ENCODE measurements at regions not wholly inside any gene's neighbourhood (a gene's known extent, or its start where the extent isn't known, plus 50 kb on each side); places are given as distances from the start of the nearest gene placed in this dataset.
"Not testable (repeated sequence)": the region's sequence is repeated elsewhere in the genome, so short reads cannot be mapped to it uniquely, and the experiment has no call there.

DNA sequence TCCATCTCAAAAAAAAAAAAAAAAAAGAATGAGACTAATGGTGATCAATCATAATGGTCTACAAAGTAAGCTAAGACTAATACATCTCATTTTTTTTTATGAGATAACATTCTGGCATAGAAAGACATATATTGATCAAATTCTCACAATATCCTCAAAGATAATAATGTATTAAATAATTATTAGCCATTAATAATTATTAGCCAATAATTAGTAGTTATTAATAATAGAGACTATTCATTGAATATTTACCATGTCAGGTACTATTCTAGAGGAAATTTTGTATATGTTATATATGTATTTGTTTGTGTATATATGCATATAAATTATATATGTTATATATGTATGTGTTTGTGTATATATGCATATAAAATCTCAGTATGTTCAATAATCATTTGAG is 137.7 kb upstream of the PTBP2 start:
- no peak for DNase-seq (ENCODE audit: low spot score)

DNA sequence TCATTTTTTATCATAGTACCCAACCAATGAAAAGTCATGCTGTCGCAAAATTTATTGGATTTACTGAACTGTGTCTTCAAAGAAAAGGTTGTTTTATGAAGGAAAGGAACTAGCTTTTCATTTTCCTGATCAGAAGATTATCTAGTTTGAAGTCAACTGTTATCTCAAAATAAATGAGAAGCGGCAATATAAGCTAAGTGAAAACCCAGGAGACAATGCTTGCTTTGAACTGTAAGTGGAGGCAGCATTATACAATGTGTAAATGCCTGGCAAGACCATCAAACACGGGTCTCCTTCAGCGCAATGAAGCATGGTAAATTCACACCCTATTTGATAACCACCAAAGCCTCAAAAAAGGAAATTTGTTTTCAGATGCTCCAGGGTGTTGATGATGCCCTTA is 134.4 kb upstream of the PTBP2 start:
- no peak for DNase-seq (ENCODE audit: low spot score)

DNA sequence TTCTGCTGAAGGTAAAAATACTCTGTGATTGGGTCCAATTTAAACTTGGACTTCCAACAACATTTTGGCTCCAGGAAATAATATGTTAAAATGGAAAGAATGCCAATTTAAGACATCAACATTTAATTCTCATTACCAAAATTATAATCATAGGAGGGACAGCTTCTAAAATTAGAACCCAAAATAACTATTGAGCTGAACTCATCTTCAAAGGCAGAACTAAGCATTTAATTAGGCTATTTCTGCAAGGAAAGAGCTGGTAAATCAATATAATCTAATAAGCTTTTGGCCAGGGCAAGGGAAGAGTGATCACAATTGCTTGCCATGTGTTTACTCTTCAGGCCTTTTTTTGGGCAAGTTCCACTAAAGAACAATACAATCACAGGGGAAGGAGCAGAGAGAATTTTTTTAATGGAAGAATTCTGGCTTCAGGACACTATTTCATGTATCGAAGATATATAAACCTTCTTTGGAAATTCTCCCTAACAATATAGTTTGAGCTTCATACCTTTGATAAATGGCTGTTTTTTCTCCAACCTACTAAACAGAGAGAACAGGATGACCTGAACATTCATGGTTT is 133.1 kb upstream of the PTBP2 start:
- DNase-seq (ENCODE audit: low spot score), result no peak

DNA sequence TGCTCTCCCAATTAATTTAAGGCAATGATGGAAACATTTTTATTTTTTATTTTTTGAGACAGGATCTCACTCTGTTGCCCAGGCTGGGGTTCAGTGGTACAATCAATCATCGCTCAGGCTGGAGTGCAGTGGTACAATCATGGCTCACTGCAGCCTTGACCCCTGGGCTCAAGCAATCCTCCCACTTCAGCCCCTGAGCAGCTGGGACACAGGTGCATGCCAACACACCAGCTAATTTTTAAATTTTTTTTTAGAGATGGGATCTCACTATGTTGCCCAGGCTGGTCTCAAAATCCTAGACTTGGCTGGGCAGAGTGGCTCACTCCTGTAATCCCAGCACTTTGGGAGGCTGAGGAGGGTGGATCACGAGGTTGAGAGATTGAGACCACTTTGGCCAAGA is 126.1 kb upstream of the PTBP2 start:
- not testable (repeated sequence) for DNase-seq (ENCODE audit: low spot score)

DNA sequence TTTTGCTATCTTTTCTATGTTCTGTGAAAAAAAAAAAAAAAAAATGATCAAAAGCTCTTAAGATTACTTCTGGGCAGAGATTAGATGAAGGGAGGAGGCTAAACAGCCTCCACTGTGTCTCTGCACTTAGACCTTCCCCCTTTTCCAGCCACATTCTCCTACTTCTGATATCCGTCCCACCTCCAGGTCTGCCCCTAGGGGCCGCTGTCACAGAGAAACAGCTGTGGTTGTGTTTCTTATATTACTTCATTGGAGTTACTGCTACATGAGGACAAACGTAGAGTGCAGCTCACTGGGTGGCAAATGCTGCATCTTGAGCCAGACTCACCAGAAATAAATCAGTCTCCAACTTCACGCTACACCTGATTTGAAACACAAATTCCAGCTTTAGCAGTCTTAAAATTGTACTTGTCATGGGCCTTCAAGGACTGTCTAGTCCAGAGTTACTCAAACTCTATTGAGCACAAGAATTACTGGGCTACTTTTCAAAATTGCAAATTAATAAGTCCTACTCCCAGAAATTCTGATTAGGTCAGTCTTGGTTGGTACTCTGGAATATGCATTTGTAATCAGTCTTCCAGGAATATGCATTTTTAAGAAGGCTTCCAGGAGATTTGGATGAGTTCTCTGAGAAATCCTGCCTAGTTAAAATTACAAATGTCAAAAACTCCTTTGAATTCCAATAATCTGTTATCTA is 125.2 kb upstream of the PTBP2 start:
- DNase-seq (ENCODE audit: low spot score), result peak; percentile 64

DNA sequence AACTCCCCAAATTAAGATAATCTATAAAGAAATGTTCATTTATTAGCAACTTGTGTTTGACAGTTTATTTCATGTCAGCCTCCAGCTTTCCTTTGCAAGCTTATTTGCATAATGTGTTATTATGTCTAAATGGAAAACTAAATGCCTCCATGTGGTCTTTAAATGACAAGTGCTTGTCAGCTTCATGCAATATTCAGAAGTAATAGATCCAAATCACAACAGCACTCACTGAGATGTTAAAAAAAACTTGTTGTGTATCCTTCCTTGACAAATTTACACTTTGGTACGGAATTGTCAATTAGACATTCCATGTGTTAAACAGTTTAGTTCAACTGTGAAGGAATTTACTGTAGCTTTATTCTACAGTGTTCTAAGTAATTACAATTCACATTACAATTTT is 124.4 kb upstream of the PTBP2 start:
- DNase-seq (ENCODE audit: low spot score), result no peak

DNA sequence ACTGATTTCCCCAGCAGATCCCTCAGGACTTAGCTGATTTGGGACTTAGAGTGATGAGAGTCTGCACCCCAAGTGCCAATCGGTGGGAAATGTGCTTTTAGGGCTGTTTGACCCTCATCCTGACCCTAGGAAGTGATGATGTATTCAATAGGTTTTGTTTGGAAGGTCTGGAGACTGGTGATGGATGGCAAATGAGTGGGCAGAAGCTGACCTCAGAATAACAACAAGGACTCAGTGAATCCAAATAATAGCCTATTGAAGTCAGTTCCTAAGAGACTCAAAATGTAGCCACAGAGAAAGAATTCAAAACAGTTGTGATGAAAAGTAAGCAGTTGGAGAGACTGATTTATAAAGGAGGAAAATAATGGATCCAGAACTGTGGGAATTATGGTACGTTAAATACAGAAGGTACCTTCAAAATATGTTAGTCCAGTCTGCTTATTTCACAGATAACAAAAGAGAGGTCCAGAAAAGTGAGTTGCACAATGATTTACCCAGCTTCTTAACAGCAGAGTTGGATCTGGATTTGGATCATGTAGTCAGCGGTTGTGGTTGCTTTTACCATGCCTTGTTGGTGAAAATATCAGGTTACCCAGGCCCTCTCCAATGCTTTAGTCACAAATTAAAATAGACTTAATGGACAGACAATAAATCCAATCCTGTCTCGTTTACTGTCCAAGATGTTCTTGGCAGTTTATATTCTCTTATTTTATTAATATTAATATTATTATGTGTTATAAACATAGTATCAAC is 123.0 kb upstream of the PTBP2 start:
- no peak for DNase-seq (ENCODE audit: low spot score)

DNA sequence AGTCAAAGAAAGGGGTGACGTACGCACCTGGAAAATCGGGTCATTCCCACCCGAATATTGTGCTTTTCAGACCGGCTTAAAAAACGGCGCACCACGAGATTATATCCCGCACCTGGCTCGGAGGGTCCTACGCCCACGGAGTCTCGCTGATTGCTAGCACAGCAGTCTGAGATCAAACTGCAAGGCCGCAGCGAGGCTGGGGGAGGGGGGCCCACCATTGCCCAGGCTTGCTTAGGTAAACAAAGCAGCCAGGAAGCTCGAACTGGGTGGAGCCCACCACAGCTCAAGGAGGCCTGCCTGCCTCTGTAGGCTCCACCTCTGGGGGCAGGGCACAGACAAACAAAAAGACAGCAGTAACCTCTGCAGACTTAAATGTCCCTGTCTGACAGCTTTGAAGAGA is 117.0 kb upstream of the PTBP2 start:
- not testable (repeated sequence) for DNase-seq (ENCODE audit: low spot score)

DNA sequence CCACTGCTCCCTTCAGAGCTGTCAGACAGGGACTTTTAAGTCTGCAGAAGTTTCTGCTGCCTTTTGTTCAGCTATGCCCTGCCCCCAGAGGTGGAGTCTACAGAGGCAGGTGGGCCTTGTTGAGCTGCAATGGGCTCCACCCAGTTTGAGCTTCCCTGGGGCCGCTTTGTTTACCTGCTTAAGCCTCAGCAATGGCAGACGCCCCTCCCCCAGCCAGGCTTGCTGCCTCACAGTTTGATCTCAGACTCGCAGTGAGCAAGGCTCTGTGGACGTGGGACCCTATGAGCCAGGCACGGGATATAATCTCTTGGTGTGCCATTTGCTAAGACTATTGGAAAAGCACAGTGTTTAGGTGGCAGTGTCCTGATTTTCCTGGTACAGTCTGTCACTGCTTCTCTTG is 104.2 kb upstream of the PTBP2 start:
- DNase-seq (ENCODE audit: low spot score), result not testable (repeated sequence)

DNA sequence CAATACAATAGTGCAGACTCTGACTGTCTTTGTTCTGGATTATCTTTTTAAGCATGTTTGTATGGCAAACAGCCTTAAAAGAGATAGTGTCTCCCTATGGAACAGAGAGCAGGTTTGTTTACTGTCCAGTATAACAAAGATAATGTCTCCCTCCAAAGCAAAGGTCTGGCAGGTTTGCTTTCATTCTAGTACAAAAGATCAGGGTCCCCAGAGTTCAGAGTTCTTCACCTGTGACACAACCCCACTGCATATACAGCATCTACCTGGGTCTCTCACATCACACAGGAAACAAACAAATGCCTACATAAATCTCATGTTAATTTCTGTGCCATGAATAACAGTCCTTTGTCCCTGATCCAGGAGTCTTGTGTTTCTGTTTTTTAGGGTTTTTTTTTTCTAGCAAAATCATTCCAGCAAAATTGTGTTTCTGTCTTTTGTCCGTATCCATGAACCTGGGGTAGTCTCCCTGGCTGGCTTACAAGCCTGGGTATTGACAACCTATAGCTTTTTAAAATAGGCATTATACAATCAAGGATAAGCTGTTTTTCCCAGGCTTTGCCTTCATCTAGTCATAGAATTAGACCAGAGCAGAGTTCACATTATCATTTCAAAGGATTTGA is 89.4 kb upstream of the PTBP2 start:
- DNase-seq (ENCODE audit: low spot score), result no peak

DNA sequence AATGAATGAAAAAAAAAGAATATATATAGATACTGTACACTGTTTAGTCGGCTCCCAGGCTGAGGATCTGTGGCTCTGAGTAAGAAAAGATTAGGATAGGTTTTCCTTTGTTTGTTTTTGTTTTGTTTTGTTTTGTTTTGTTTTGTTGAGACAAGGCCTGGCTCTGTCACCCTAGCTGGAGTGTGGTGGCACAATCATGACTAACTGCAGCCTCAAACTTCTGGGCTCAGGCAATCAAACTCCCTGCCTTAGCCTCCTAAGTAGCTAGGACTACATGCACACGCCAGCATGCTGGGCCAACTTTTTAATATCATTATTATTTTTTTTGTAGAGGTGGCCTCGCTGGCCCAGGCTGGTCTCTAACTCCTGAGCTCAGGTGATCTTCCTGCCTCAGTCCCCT is 87.9 kb upstream of the PTBP2 start:
- DNase-seq (ENCODE audit: low spot score), result no peak

DNA sequence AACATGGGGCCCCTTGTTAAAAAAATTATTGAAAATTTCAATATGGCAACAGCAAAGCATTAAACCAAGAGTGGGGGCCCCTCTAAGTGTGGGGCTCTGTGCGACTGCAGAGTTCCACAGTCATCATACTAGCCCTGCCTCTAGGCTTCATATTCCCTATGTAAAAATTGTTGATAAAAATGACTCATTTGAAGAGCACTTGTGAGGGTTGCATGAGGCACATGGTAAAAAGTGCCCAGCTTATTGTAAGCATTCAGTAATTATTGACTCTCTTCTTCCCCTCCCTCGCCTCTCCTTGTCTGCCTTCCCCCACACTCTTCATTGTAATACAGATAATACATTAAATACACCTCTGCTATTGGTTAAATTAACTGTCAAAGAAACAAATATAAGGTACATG is 86.7 kb upstream of the PTBP2 start:
- DNase-seq (ENCODE audit: low spot score), result no peak

DNA sequence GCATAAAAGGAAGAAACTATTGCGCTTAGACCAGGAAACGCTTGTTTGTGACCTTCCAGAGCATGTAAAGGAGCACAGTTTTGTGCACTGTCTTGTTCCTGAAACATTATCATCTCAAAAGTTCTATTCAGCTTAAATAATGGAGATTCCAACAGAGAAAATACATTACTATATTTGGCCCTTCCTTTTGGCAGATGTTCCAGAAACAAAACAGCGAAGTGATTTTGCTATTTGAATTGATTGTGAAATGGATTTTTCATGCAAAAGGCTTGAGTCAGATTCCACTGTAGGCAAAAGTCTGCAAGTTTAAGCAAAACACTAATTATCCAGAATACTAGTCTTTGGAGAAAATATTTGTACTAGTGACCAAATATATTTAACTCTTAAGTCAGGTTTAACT is 80.3 kb upstream of the PTBP2 start:
- no peak for DNase-seq (ENCODE audit: low spot score)

DNA sequence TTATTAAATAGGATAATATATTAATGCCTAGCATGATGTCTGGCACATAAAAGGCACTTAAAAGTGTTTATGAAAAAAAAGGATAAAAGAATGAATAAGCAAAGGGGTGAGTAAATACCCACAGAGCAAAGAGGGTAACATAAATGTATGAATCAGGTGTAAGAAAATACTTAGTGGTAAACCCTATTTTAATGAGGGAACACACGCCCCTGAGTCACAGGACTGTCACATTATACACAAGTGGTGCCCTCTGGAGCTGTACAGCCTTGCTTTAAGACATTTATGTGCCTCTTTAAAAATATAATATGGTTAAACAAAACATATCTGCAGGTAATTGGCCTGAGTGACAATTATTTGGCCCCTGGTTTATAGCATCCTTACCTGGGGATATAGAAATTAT is 78.1 kb upstream of the PTBP2 start:
- no peak for DNase-seq (ENCODE audit: low spot score)

DNA sequence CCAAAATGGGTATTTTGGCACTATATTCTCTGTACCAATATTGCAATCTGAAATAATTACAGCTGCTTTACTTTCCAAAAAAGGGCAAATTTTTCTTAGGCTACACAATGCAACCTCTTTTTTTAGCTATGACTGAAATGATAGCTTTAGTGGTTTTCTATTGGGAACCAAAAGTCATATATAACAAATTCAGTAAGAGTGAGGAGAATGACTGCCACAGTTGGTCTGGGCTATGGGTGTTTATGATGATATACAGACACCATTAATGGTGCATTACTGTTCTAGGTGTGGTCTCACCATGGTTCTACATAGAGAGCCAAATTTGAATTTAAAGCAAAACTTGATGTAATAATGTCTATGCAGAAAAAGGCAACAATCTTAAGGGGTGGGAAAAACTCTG is 72.3 kb upstream of the PTBP2 start:
- DNase-seq (ENCODE audit: low spot score), result no peak

DNA sequence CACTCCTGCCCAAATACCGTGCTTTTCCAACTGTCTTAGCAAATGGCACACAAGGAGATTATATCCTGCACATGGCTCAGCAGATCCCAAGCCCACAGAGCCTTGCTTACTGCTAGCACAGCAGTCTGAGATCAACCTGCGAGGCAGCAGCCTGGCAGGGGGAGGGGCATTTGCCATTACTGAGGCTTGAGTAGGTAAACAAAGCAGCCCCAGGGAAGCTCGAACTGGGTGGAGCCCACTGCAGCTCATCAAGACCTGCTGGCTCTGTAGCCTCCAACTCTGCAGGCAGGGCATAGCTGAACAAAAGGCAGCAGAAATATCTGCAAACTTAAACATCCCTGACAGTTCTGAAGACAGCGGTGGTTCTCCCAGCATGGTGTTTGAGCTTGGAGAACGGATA is 70.1 kb upstream of the PTBP2 start:
- DNase-seq (ENCODE audit: low spot score), result no peak

DNA sequence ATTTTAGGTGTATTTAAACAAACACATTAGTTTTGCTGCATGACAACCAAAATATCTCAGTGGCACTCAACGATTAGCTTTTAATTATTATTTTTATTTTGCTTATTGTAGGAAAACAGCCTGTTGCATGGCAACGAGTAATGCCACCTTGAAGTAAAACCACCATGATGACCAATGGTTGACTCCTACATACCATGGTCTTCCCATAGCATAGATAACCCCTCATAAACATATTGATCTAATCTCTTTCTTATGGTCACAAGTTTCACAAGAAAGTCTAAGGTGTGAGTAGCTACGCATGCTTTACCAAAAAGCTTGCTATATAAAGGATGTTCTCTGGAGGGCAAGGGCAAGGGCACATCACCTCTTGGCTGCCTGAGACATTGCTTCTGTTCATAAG is 61.5 kb upstream of the PTBP2 start:
- DNase-seq (ENCODE audit: low spot score), result no peak

DNA sequence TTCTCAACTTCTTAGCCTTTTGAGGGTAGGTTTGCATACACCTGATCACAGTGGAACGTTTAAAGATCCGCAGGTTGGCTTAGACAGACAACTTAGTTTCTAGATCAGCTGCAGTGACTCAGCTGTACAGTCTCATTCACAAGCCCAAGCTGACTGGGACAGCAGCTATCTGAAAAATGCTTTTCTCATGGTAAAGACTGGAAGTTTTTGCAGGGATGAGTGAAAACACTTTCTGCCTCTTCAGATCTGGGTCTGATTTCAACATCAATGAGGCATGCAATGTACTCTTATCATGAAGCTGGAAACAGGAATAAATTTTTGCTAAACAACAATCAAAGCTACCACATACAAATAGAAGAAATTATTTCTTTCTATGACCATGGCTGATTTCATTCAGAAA is 61.1 kb upstream of the PTBP2 start:
- DNase-seq (ENCODE audit: low spot score), result no peak
